Vagina (tissue), 2 donors: ENCODE measurements at regions not wholly inside any gene's neighbourhood (a gene's known extent, or its start where the extent isn't known, plus 50 kb on each side); places are given as distances from the start of the nearest gene placed in this dataset.

Source experiments
- CTCF ChIP-seq, 3 experiments: fragments of 450-650 bp in 2 of 3; fragments of 200-600 bp in 1 of 3; sonication (generic) in 1 of 3; IDR thresholded peaks; one replicate each; pipeline ENCODE4 v1.5.1; 2017 to 2019; ENCODE audit warnings: antibody characterized with exemption in 3 of 3, mild to moderate bottlenecking in 2 of 3, moderate library complexity in 2 of 3
- POLR2AphosphoS5 ChIP-seq, 2 donors: sonication (generic); formaldehyde crosslinking; IDR thresholded peaks; one replicate each; pipeline ENCODE4 v1.9.0; 2017; ENCODE audit warnings: antibody characterized with exemption in 2 of 2, mild to moderate bottlenecking in 2 of 2, low read depth in 1 of 2; ENCODE audit not compliant: insufficient read depth in 1 of 2

GRCh38 chr7:81833401-81833800, 63.6 kb upstream of the HGF start:
- TF ChIP-seq POLR2AphosphoS5 (IDR thresholded peaks at IDR 0.05; ENCODE audit: insufficient read depth in 1 of 2, low read depth in 1 of 2), result no peak
- no peak for TF ChIP-seq CTCF (IDR thresholded peaks at IDR 0.05)
